ENCODE measurements at regions not wholly inside any gene's neighbourhood (a gene's known extent, or its start where the extent isn't known, plus 50 kb on each side); places are given as distances from the start of the nearest gene placed in this dataset.

DNA sequence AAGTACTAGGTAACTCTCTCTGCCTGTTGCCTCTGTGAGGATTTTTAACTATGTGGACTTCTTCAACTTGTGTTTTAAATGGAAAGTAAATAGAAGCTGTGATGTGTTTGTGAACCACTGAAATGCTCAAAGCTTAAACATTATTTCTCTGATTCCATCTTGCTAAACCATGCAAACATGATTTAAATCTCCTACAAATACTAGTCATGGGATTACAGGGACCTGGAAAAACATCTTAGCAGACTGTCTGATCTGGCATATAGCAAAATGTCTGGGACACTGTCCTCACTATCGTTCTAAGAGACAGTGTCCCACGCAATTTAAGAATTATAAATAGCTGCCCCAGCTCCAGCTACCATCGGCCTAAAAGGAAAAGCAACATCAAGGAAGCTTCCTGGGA lies 914.5 kb upstream of the FAT3 start:
- no peak overlapping the region for H3K56ac ChIP-seq (ENCODE audit: extremely low read depth, insufficient read depth, low read length)
- no peaks in the 10 kb centered on the region for H3K9me3 ChIP-seq (ENCODE audit: control insufficient read depth, insufficient read depth, low read length)
- dilution Hi-C loops (cut with HindIII; ENCODE audit: low sequenced_read_pairs, unreplicated experiment) (no loop called here), in situ Hi-C loops (cut with MboI; ENCODE audit: low sequenced_read_pairs) (no loop called here), intact Hi-C loops (cut with micrococcal nuclease) (no loop called here)
- H3K18ac ChIP-seq (ENCODE audit: low read depth, low read length), result no peak overlapping the region
- no CpG with 5 or more reads among the region's 3 CpGs for WGBS, 2 experiments (ENCODE audit: extremely low coverage in 2 of 2, insufficient read length in 1 of 2)
- no peak overlapping the region for H3K4me2 ChIP-seq (ENCODE audit: low read depth, low read length)
- H3K9ac ChIP-seq (ENCODE audit: low read depth, low read length), result no peak overlapping the region
- H2BK15ac ChIP-seq (ENCODE audit: low read depth, low read length), result no peak overlapping the region
- no peak overlapping the region for H2AK5ac ChIP-seq (ENCODE audit: low read depth, low read length)
- no peak overlapping the region for H4K8ac ChIP-seq (ENCODE audit: low read depth in 2 of 2, low read length in 2 of 2)
- H3K4me3 ChIP-seq (ENCODE audit: insufficient read depth, low read depth, low read length), result no peak overlapping the region
- H2BK5ac ChIP-seq (ENCODE audit: low read depth, low read length, poor library complexity, severe bottlenecking), result no peak overlapping the region
- no peaks in the 10 kb centered on the region for H3K27me3 ChIP-seq (ENCODE audit: control insufficient read depth, insufficient read depth, low read length)
- no peak overlapping the region for H3K4ac ChIP-seq (ENCODE audit: low read depth, low read length)
- H4K5ac ChIP-seq (ENCODE audit: low read depth, low read length), result no peak overlapping the region
- no peak for TF ChIP-seq BHLHE40 (IDR thresholded peaks at IDR 0.05; ENCODE audit: low read depth, low read length)
- no peak for TF ChIP-seq POLR2A (IDR thresholded peaks at IDR 0.05; ENCODE audit: low read depth, low read length)
- TF ChIP-seq MAZ (IDR thresholded peaks at IDR 0.05; ENCODE audit: borderline replicate concordance, low read depth, low read length), result no peak
- TF ChIP-seq MXI1 (IDR thresholded peaks at IDR 0.05; ENCODE audit: borderline replicate concordance, low read depth, low read length), result no peak
- TF ChIP-seq SMC3 (IDR thresholded peaks at IDR 0.05; ENCODE audit: low read depth, low read length), result no peak
- TF ChIP-seq, protein P1, sequence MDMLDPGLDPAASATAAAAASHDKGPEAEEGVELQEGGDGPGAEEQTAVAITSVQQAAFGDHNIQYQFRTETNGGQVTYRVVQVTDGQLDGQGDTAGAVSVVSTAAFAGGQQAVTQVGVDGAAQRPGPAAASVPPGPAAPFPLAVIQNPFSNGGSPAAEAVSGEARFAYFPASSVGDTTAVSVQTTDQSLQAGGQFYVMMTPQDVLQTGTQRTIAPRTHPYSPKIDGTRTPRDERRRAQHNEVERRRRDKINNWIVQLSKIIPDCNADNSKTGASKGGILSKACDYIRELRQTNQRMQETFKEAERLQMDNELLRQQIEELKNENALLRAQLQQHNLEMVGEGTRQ (IDR thresholded peaks at IDR 0.05; ENCODE audit: low read depth, low read length), result no peak
- no peak for TF ChIP-seq RAD21 (IDR thresholded peaks at IDR 0.05; ENCODE audit: low read length)
- TF ChIP-seq MAFK (IDR thresholded peaks at IDR 0.05; ENCODE audit: low read depth, low read length), result no peak
- no peak for TF ChIP-seq RFX5 (IDR thresholded peaks at IDR 0.05; ENCODE audit: low read depth, low read length)
- H2AFZ ChIP-seq (replicated peaks; ENCODE audit: low read length, poor library complexity), result no peak overlapping the region
- no peaks in the 10 kb centered on the region for H3K79me1 ChIP-seq (ENCODE audit: low read depth in 1 of 2, low read length in 2 of 2)
- H2BK120ac ChIP-seq (ENCODE audit: low read depth, low read length), result no peak overlapping the region
- no peaks in the 10 kb centered on the region for H3K36me3 ChIP-seq (ENCODE audit: control insufficient read depth, insufficient read depth, low read length)
- H2AK9ac ChIP-seq (replicated peaks; ENCODE audit: low read depth, low read length, poor library complexity), result no peak overlapping the region
- ChIA-PET POLR2A (ENCODE audit: unreplicated experiment) (no interaction called here), CTCF (no interaction called here)
- BruUV-seq (replicated peaks), result no TSS peak
- no peak overlapping the region for H3K23ac ChIP-seq (ENCODE audit: low read depth, low read length)
- H3K27ac ChIP-seq (ENCODE audit: insufficient read depth, low read length), result no peak overlapping the region
- H3K14ac ChIP-seq (replicated peaks; ENCODE audit: low read depth, low read length), result no peak overlapping the region
- no peaks in the 10 kb centered on the region for H3K9me1 ChIP-seq (ENCODE audit: insufficient read depth, low read length)
- H4K20me1 ChIP-seq (ENCODE audit: insufficient read depth, low read length), result no peaks in the 10 kb centered on the region
- no peak overlapping the region for H4K91ac ChIP-seq (ENCODE audit: insufficient read depth, low read depth, low read length)
- DNase-seq, result no peak
- no peak overlapping the region for H2BK20ac ChIP-seq (ENCODE audit: low read depth, low read length)
- no peak for ATAC-seq (ENCODE audit: low read depth)
- no peaks in the 10 kb centered on the region for H3K4me1 ChIP-seq (ENCODE audit: control insufficient read depth, insufficient read depth, low read length)

Measured in IMR-90 (cell line).